ENCODE measurements at regions not wholly inside any gene's neighbourhood (a gene's known extent, or its start where the extent isn't known, plus 50 kb on each side); places are given as distances from the start of the nearest gene placed in this dataset.

GRCh38 chr4:180811556-180811955 lies 1431.6 kb upstream of the TENM3 start:
- intact Hi-C loops (cut with DNase I) = no loop called here
- Histone ChIP-seq H3K36me3 (no peaks in the 10 kb centered on the region), H3K27ac (replicated peaks in 1 of 4) (no peak overlapping the region), H3K4me3 (no peak overlapping the region), H3K9me3 (no peaks in the 10 kb centered on the region), H3K4me1 (no peaks in the 10 kb centered on the region), H3K27me3 (no peaks in the 10 kb centered on the region)
- DNase-seq (ENCODE audit: extremely low spot score) = no peak
- TF ChIP-seq POLR2AphosphoS5 (IDR thresholded peaks at IDR 0.05) (no peak), POLR2A (IDR thresholded peaks at IDR 0.05; ENCODE audit: low read depth) (no peak), CTCF (IDR thresholded peaks at IDR 0.05) (no peak), EP300 (IDR thresholded peaks at IDR 0.05) (no peak)
- 0% methylated on average over 1 of the region's 1 CpG for WGBS

GRCh38 chr4:180812783-180813182 lies 1430.4 kb upstream of the TENM3 start:
- DNase-seq (ENCODE audit: extremely low spot score) = no peak
- H3K27ac ChIP-seq (replicated peaks in 1 of 4) = no peak overlapping the region
- no peaks in the 10 kb centered on the region for H3K27me3 ChIP-seq
- H3K36me3 ChIP-seq = no peaks in the 10 kb centered on the region
- intact Hi-C loops (cut with DNase I) = no loop called here
- H3K4me3 ChIP-seq = no peak overlapping the region
- 71% methylated on average over 2 of the region's 2 CpGs for WGBS
- H3K9me3 ChIP-seq = no peaks in the 10 kb centered on the region
- no peaks in the 10 kb centered on the region for H3K4me1 ChIP-seq
- TF ChIP-seq CTCF (IDR thresholded peaks at IDR 0.05) (no peak), EP300 (IDR thresholded peaks at IDR 0.05) (no peak), POLR2AphosphoS5 (IDR thresholded peaks at IDR 0.05) (no peak), POLR2A (IDR thresholded peaks at IDR 0.05; ENCODE audit: low read depth) (no peak)

- intact Hi-C loops (cut with DNase I) = no loop called here
- H3K4me1 ChIP-seq = no peaks in the 10 kb centered on the region
- DNase-seq (ENCODE audit: extremely low spot score) = no peak
- WGBS = 81% methylated on average over 3 of the region's 3 CpGs
- no peaks in the 10 kb centered on the region for H3K36me3 ChIP-seq
- TF ChIP-seq POLR2AphosphoS5 (IDR thresholded peaks at IDR 0.05) (no peak), CTCF (IDR thresholded peaks at IDR 0.05) (no peak), EP300 (IDR thresholded peaks at IDR 0.05) (no peak), POLR2A (IDR thresholded peaks at IDR 0.05; ENCODE audit: low read depth) (no peak)
- H3K9me3 ChIP-seq = no peaks in the 10 kb centered on the region
- no peaks in the 10 kb centered on the region for H3K27me3 ChIP-seq
- no peak overlapping the region for H3K4me3 ChIP-seq
- no peak overlapping the region for H3K27ac ChIP-seq (replicated peaks in 1 of 4)
Measured at GRCh38 chr4:180814875-180815417, 1428.3 kb upstream of the TENM3 start.

DNA sequence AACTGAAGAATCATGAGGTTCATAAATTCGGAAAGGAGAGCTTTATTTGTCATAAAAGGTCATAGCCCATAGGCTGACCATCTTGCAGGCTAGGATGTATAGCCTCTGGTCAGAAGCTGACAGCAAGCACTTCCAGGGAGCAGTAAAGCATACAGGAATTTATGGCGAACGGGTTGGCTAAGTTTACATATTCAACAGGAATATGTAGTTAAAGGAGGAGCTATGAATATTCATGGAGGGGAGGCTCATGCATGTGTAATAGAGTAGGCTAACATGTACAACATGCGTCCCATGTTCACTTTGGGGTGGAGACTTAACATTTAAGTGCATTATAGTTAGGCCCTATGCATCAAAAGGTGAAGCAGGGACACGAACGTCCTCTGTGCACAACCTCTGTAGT lies 1425.7 kb upstream of the TENM3 start:
- 78% methylated on average over 4 of the region's 6 CpGs for WGBS
- DNase-seq (ENCODE audit: extremely low spot score) = no peak
- Histone ChIP-seq H3K4me1 (no peaks in the 10 kb centered on the region), H3K9me3 (no peaks in the 10 kb centered on the region), H3K36me3 (no peaks in the 10 kb centered on the region), H3K4me3 (no peak overlapping the region), H3K27me3 (no peaks in the 10 kb centered on the region), H3K27ac (replicated peaks in 1 of 4) (no peak overlapping the region)
- intact Hi-C loops (cut with DNase I) = no loop called here
- no peak for TF ChIP-seq POLR2A (IDR thresholded peaks at IDR 0.05; ENCODE audit: low read depth)
- TF ChIP-seq EP300 (IDR thresholded peaks at IDR 0.05) = no peak
- TF ChIP-seq CTCF (IDR thresholded peaks at IDR 0.05) = no peak
- no peak for TF ChIP-seq POLR2AphosphoS5 (IDR thresholded peaks at IDR 0.05)

DNA sequence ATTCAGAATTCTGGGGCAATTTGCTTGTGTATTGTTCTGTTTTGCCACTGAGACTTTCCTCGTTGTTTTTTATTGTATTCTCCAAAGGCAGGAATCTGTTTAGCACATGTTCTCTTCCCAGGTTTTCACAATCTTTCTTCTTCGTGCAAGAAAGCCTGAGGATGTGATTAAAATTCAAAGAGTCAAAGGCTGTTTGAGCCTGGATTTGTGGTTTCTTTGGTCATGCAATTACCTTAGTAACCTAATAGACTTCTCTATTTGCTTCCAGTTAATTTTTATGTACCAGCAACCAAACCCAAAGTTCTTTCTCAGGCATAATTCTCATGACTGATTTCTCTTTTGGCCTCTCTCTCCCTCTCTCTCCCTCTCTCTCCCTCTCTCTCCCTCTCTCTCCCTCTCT lies 1420.1 kb upstream of the TENM3 start:
- TF ChIP-seq CTCF (IDR thresholded peaks at IDR 0.05) (no peak), EP300 (IDR thresholded peaks at IDR 0.05) (no peak), POLR2AphosphoS5 (IDR thresholded peaks at IDR 0.05) (no peak), POLR2A (IDR thresholded peaks at IDR 0.05; ENCODE audit: low read depth) (no peak)
- Histone ChIP-seq H3K27ac (replicated peaks in 1 of 4) (no peak overlapping the region), H3K4me3 (no peak overlapping the region), H3K27me3 (no peaks in the 10 kb centered on the region), H3K4me1 (peaks cover 0 to 11% (median 7%) of the 10 kb centered on the region in 4 donors), H3K36me3 (no peaks in the 10 kb centered on the region), H3K9me3 (no peaks in the 10 kb centered on the region)
- no peak for DNase-seq (ENCODE audit: extremely low spot score)
- intact Hi-C loops (cut with DNase I) = no loop called here
- WGBS = 40% methylated on average over 2 of the region's 2 CpGs

Measured in esophagus muscularis mucosa (tissue), 4 donors.